ENCODE measurements at regions not wholly inside any gene's neighbourhood (a gene's known extent, or its start where the extent isn't known, plus 50 kb on each side); places are given as distances from the start of the nearest gene placed in this dataset.

- TF ChIP-seq CTCF (IDR thresholded peaks at IDR 0.05) (no peak), SIN3A (IDR thresholded peaks at IDR 0.05; ENCODE audit: borderline replicate concordance, insufficient read depth, low read depth, low read length) (no peak), TCF7L2 (IDR thresholded peaks at IDR 0.05; ENCODE audit: low read depth, low read length) (no peak), POLR2AphosphoS5 (IDR thresholded peaks at IDR 0.05; ENCODE audit: low read depth, low read length) (no peak), REST (IDR thresholded peaks at IDR 0.05; ENCODE audit: insufficient read depth in 1 of 2, low read depth in 2 of 2, low read length in 1 of 2) (no peak)
- ChIA-PET POLR2A (no interaction called here), CTCF (no interaction called here)
- no peak overlapping the region for H3K27ac ChIP-seq (ENCODE audit: low read length)
- BruUV-seq (replicated peaks), result no TSS peak
- no peaks in the 10 kb centered on the region for H3K4me1 ChIP-seq (ENCODE audit: control insufficient read depth, insufficient read depth, low read length)
- H3K4me3 ChIP-seq (ENCODE audit: low read depth in 2 of 2, low read length in 2 of 2), result no peak overlapping the region
- H3K27me3 ChIP-seq (ENCODE audit: control insufficient read depth, insufficient read depth, low read length), result no peaks in the 10 kb centered on the region
- no peaks in the 10 kb centered on the region for H3K9me3 ChIP-seq (ENCODE audit: control insufficient read depth, insufficient read depth, low read depth, low read length)
- no peak for DNase-seq (ENCODE audit: low read depth, low spot score)
- ATAC-seq, result no peak
- in situ Hi-C loops (cut with HindIII; ENCODE audit: low pct_unique_long_range_greater_than_20kb, low sequenced_read_pairs) (no loop called here), intact Hi-C loops (cut with micrococcal nuclease; ENCODE audit: unreplicated experiment) (no loop called here)
- no peaks in the 10 kb centered on the region for H3K36me3 ChIP-seq (ENCODE audit: control insufficient read depth, insufficient read depth, low read length)
Observed at GRCh38 chr14:39847194-39847593, 415.0 kb upstream of the FBXO33 start.

- Histone ChIP-seq H3K36me3 (ENCODE audit: control insufficient read depth, insufficient read depth, low read length) (no peaks in the 10 kb centered on the region), H3K27ac (ENCODE audit: low read length) (no peak overlapping the region), H3K9me3 (ENCODE audit: control insufficient read depth, insufficient read depth, low read depth, low read length) (no peaks in the 10 kb centered on the region), H3K27me3 (ENCODE audit: control insufficient read depth, insufficient read depth, low read length) (no peaks in the 10 kb centered on the region), H3K4me1 (ENCODE audit: control insufficient read depth, insufficient read depth, low read length) (no peaks in the 10 kb centered on the region), H3K4me3 (ENCODE audit: low read depth in 2 of 2, low read length in 2 of 2) (no peak overlapping the region)
- intact Hi-C loops (cut with micrococcal nuclease; ENCODE audit: unreplicated experiment), result no loop called here
- in situ Hi-C loops (cut with HindIII; ENCODE audit: low pct_unique_long_range_greater_than_20kb, low sequenced_read_pairs), result no loop called here
- POLR2A ChIA-PET, result no interaction called here
- TF ChIP-seq TCF7L2 (IDR thresholded peaks at IDR 0.05; ENCODE audit: low read depth, low read length) (no peak), CTCF (IDR thresholded peaks at IDR 0.05) (no peak)
- DNase-seq (ENCODE audit: low read depth, low spot score), result no peak
- no peak for ATAC-seq
- CTCF ChIA-PET, result no interaction called here
- no TSS peak for BruUV-seq (replicated peaks)
Observed at GRCh38 chr14:39843881-39844280, 411.6 kb upstream of the FBXO33 start.

GRCh38 chr14:39841088-39841487 lies 408.9 kb upstream of the FBXO33 start:
- H3K9me3 ChIP-seq (ENCODE audit: control insufficient read depth, insufficient read depth, low read depth, low read length), result no peaks in the 10 kb centered on the region
- no peaks in the 10 kb centered on the region for H3K36me3 ChIP-seq (ENCODE audit: control insufficient read depth, insufficient read depth, low read length)
- intact Hi-C loops (cut with micrococcal nuclease; ENCODE audit: unreplicated experiment) (no loop called here), in situ Hi-C loops (cut with HindIII; ENCODE audit: low pct_unique_long_range_greater_than_20kb, low sequenced_read_pairs) (no loop called here)
- no peak overlapping the region for H3K4me3 ChIP-seq (ENCODE audit: low read depth in 2 of 2, low read length in 2 of 2)
- H3K27ac ChIP-seq (ENCODE audit: low read length), result no peak overlapping the region
- ChIA-PET CTCF (no interaction called here), POLR2A (no interaction called here)
- BruUV-seq (replicated peaks), result no TSS peak
- no peaks in the 10 kb centered on the region for H3K4me1 ChIP-seq (ENCODE audit: control insufficient read depth, insufficient read depth, low read length)
- DNase-seq (ENCODE audit: low read depth, low spot score) (no peak), ATAC-seq (no peak)
- TF ChIP-seq REST (IDR thresholded peaks at IDR 0.05; ENCODE audit: insufficient read depth in 1 of 2, low read depth in 2 of 2, low read length in 1 of 2), result no peak
- no peak for TF ChIP-seq SIN3A (IDR thresholded peaks at IDR 0.05; ENCODE audit: borderline replicate concordance, insufficient read depth, low read depth, low read length)
- no peak for TF ChIP-seq POLR2AphosphoS5 (IDR thresholded peaks at IDR 0.05; ENCODE audit: low read depth, low read length)
- no peak for TF ChIP-seq TCF7L2 (IDR thresholded peaks at IDR 0.05; ENCODE audit: low read depth, low read length)
- TF ChIP-seq CTCF (IDR thresholded peaks at IDR 0.05), result no peak
- no peaks in the 10 kb centered on the region for H3K27me3 ChIP-seq (ENCODE audit: control insufficient read depth, insufficient read depth, low read length)

All from Panc1 (cell line).